Central memory CD8-positive, alpha-beta T cell (primary cell): ENCODE measurements at regions not wholly inside any gene's neighbourhood (a gene's known extent, or its start where the extent isn't known, plus 50 kb on each side); places are given as distances from the start of the nearest gene placed in this dataset.

Experiments
- ATAC-seq: fragments of 150-1000 bp; cut with Tn5 transposase; replicated peaks from 2 replicates; pipeline ENCODE4 v1.10.0; 2022; ENCODE audit warnings: mild to moderate bottlenecking, moderate FRiP score, moderate number of reproducible peaks; ENCODE audit not compliant: poor library complexity, severe bottlenecking; ENCODE audit errors: extremely low read depth
- DNase-seq, 2 donors: peaks; one replicate each; pipeline ENCODE4 v3.0.0; 2021; ENCODE audit warnings: low spot score in 2 of 2
- H3K27ac Mint-ChIP-seq: one replicate; pipeline ENCODE4 v1.8.0; 2022; ENCODE audit warnings: low read depth, mild to moderate bottlenecking, moderate library complexity, mixed read lengths
- H3K27me3 Mint-ChIP-seq: one replicate; pipeline ENCODE4 v1.8.0; 2022; ENCODE audit warnings: mixed read lengths
- H3K36me3 Mint-ChIP-seq: one replicate; pipeline ENCODE4 v1.8.0; 2022; ENCODE audit warnings: mild to moderate bottlenecking, moderate library complexity, mixed read lengths; ENCODE audit not compliant: insufficient read depth
- H3K4me1 Mint-ChIP-seq: one replicate; pipeline ENCODE4 v1.8.0; 2022; ENCODE audit warnings: mixed read lengths
- H3K4me3 Mint-ChIP-seq: one replicate; pipeline ENCODE4 v1.8.0; 2022; ENCODE audit warnings: mild to moderate bottlenecking, moderate library complexity, mixed read lengths
- H3K9me3 Mint-ChIP-seq: one replicate; pipeline ENCODE4 v1.8.0; 2022; ENCODE audit warnings: mixed read lengths

- peaks cover 6% of the 10 kb centered on the region for H3K9me3 Mint-ChIP-seq
- H3K27ac Mint-ChIP-seq: no peak overlapping the region
- DNase-seq: no peak
- no peaks in the 10 kb centered on the region for H3K4me1 Mint-ChIP-seq
- H3K36me3 Mint-ChIP-seq: no peaks in the 10 kb centered on the region
- peaks cover 38% of the 10 kb centered on the region for H3K27me3 Mint-ChIP-seq
- no peak overlapping the region for H3K4me3 Mint-ChIP-seq
- ATAC-seq: no peak
Observed at GRCh38 chr3:16658004-16658924, 53.0 kb upstream of the DAZL start.

GRCh38 chr3:16658925-16659793 lies 53.9 kb upstream of the DAZL start:
- Mint-ChIP-seq H3K4me1 (peaks cover 5% of the 10 kb centered on the region), H3K27me3 (peaks cover 47% of the 10 kb centered on the region), H3K9me3 (peaks cover 6% of the 10 kb centered on the region), H3K4me3 (no peak overlapping the region), H3K36me3 (no peaks in the 10 kb centered on the region), H3K27ac (no peak overlapping the region)
- ATAC-seq (no peak), DNase-seq (no peak)

- Mint-ChIP-seq H3K36me3 (no peaks in the 10 kb centered on the region), H3K4me1 (peaks cover 5% of the 10 kb centered on the region), H3K9me3 (peaks cover 6% of the 10 kb centered on the region), H3K27ac (no peak overlapping the region), H3K4me3 (no peak overlapping the region), H3K27me3 (peaks cover 66% of the 10 kb centered on the region)
- no peak for DNase-seq
- no peak for ATAC-seq
Observed at GRCh38 chr3:16663854-16664712, 58.9 kb upstream of the DAZL start.

DNA sequence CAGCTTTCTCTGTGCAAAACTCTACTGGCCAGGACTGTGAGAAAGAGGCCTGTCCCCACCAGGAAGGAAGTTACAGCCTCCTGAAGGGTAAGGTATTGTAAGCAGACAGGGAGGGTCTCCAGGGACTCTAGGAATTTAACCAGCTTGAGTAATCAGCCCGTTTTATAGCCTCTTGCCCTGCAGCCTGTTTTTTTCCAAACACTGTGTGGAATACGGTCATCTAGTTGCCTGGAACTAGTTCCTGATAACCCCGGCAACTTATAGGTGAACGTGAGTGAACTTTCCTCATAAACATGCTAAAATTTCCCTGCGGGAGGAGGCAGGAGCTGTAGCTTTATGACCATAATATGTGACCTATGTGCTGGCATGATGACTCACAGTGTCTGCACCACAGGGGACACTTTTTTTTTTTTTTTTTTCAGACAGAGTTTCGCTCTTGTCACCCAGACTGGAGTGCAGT lies 60.1 kb upstream of the DAZL start:
- ATAC-seq: no peak
- H3K36me3 Mint-ChIP-seq: no peaks in the 10 kb centered on the region
- no peak for DNase-seq
- H3K4me3 Mint-ChIP-seq: no peak overlapping the region
- peaks cover 6% of the 10 kb centered on the region for H3K9me3 Mint-ChIP-seq
- no peak overlapping the region for H3K27ac Mint-ChIP-seq
- peaks cover 5% of the 10 kb centered on the region for H3K4me1 Mint-ChIP-seq
- peaks cover 54% of the 10 kb centered on the region for H3K27me3 Mint-ChIP-seq

- H3K4me1 Mint-ChIP-seq: peaks cover 5% of the 10 kb centered on the region
- no peak overlapping the region for H3K4me3 Mint-ChIP-seq
- ATAC-seq: no peak
- no peak for DNase-seq
- no peaks in the 10 kb centered on the region for H3K36me3 Mint-ChIP-seq
- no peak overlapping the region for H3K27ac Mint-ChIP-seq
- peaks cover 45% of the 10 kb centered on the region for H3K27me3 Mint-ChIP-seq
- H3K9me3 Mint-ChIP-seq: peaks cover 6% of the 10 kb centered on the region
Observed at GRCh38 chr3:16666206-16666605, 61.0 kb upstream of the DAZL start.

- Mint-ChIP-seq H3K9me3 (no peaks in the 10 kb centered on the region), H3K27me3 (peaks cover 45% of the 10 kb centered on the region), H3K36me3 (no peaks in the 10 kb centered on the region), H3K4me1 (peaks cover 5% of the 10 kb centered on the region), H3K4me3 (no peak overlapping the region), H3K27ac (no peak overlapping the region)
- no peak for ATAC-seq
- no peak for DNase-seq
Observed at GRCh38 chr3:16667633-16668032, 62.4 kb upstream of the DAZL start.

DNA sequence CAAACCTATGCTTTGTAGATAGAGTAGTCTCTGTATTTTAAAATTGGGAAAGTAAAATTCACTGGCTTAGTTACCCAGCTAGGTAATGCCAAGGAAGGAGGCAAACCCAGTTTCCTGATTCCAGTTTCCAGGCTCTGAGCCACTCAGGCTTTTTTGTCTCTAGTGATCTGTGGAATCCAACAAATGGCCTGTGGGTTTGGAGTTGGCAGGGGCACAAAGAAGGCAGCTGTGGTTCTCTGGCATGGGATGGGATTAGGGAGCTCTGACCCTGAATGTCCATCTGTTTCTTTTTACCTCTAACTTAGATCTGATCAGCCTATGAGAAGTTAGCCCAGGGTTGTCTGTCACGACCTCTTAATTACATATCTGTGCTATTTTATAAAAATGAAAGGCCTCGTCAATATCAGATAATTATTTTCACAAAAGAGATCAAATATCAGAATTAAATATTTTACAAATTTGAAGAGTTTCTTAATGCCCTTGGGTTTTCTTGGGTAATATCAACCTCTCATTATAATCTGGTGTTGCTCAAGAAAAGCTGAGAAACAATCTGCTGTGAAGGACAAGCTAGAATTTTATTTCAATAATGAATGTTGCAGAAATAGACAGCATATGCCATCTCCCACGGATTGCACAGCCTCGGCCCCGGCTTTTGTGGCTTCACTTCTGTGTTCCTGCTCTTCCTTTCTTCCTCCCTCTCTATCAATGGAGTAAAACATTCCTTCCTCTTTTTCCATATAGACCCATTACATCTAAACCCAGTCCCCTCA lies 63.7 kb upstream of the DAZL start:
- Mint-ChIP-seq H3K27me3 (peaks cover 35% of the 10 kb centered on the region), H3K9me3 (no peaks in the 10 kb centered on the region), H3K27ac (no peak overlapping the region), H3K36me3 (no peaks in the 10 kb centered on the region), H3K4me3 (no peak overlapping the region), H3K4me1 (no peaks in the 10 kb centered on the region)
- ATAC-seq (no peak), DNase-seq (no peak)

DNA sequence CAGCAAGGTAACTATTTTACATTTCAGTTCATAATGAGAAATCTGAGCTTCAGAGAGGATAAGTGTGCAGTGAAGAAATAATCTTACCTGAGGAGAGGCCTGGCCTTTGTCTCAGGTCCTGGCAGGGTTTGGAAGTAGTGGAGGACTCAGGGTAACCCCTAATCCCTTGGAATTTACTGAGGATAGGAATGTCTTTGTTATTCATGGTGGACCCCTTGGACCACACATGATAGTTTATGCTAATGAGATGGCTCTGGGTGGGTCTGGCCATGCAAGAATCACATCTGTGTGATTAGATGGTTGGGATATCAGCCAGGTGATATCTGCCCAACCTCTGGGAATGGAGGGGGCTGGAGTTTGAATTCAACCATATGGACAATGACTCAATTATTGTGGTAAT lies 65.0 kb upstream of the DAZL start:
- no peaks in the 10 kb centered on the region for H3K4me1 Mint-ChIP-seq
- no peak for ATAC-seq
- DNase-seq: no peak
- no peak overlapping the region for H3K4me3 Mint-ChIP-seq
- H3K27me3 Mint-ChIP-seq: peaks cover 25% of the 10 kb centered on the region
- H3K36me3 Mint-ChIP-seq: no peaks in the 10 kb centered on the region
- no peak overlapping the region for H3K27ac Mint-ChIP-seq
- no peaks in the 10 kb centered on the region for H3K9me3 Mint-ChIP-seq

GRCh38 chr3:16671690-16672089 lies 66.5 kb upstream of the DAZL start:
- Mint-ChIP-seq H3K27me3 (peaks cover 16% of the 10 kb centered on the region), H3K27ac (no peak overlapping the region), H3K36me3 (no peaks in the 10 kb centered on the region), H3K4me1 (no peaks in the 10 kb centered on the region), H3K4me3 (no peak overlapping the region), H3K9me3 (no peaks in the 10 kb centered on the region)
- DNase-seq (no peak), ATAC-seq (no peak)

GRCh38 chr3:16673530-16673929 lies 68.3 kb upstream of the DAZL start:
- no peaks in the 10 kb centered on the region for H3K4me1 Mint-ChIP-seq
- DNase-seq (no peak), ATAC-seq (no peak)
- H3K27me3 Mint-ChIP-seq: peaks cover 22% of the 10 kb centered on the region
- H3K36me3 Mint-ChIP-seq: no peaks in the 10 kb centered on the region
- H3K4me3 Mint-ChIP-seq: no peak overlapping the region
- no peak overlapping the region for H3K27ac Mint-ChIP-seq
- H3K9me3 Mint-ChIP-seq: peaks cover 6% of the 10 kb centered on the region

DNA sequence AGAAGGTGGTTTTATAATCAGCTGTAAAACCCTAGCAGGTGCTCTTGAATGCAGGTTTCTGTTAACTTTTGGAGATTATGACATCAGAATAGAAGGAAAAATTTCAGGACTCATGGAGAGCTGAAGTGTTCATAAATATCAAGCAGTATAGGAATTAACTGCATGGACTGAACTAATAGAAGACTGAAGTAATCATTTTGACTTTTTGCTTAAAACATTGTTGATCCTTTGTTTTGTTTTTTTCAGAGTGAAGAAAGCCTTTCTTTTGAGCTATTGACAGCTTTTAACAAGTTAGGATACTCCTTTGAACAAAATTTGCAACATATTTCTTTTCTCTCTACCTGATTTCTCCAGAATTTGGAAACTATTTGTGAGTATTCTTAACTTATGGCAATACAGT lies 70.6 kb upstream of the DAZL start:
- peaks cover 22% of the 10 kb centered on the region for H3K27me3 Mint-ChIP-seq
- no peaks in the 10 kb centered on the region for H3K4me1 Mint-ChIP-seq
- DNase-seq (no peak), ATAC-seq (no peak)
- H3K36me3 Mint-ChIP-seq: no peaks in the 10 kb centered on the region
- H3K4me3 Mint-ChIP-seq: no peak overlapping the region
- no peak overlapping the region for H3K27ac Mint-ChIP-seq
- peaks cover 6% of the 10 kb centered on the region for H3K9me3 Mint-ChIP-seq
